GM12878 (cell line): ENCODE measurements at regions not wholly inside any gene's neighbourhood (a gene's known extent, or its start where the extent isn't known, plus 50 kb on each side); places are given as distances from the start of the nearest gene placed in this dataset.

Experiments used
- ATAC-seq: fragments of 200-7000 bp; cut with Tn5 transposase; 3 replicates; pipeline ENCODE4 v1.9.1; 2020; ENCODE audit warnings: mild to moderate bottlenecking, moderate library complexity
- BruUV-seq: library from RNA; stranded (reverse); fragments of 400-500 nt; replicated peaks from 2 replicates; lab custom pipeline; 2021; lab: Mats Ljungman, UMichigan
- CTCF ChIA-PET: fragments of 300-600 bp; sonication (Branson Sonifier 250); formaldehyde crosslinking; extraction: SDS; loops from one replicate; lab custom pipeline; 2021; ENCODE audit warnings: inconsistent platforms; lab: Yijun Ruan, JAX
- POLR2A ChIA-PET: fragments of 350-600 bp; formaldehyde crosslinking; extraction: SDS; loops from one replicate; lab custom pipeline; 2021; ENCODE audit warnings: inconsistent platforms; lab: Charles Lee
- RAD21 ChIA-PET: fragments of 300-600 bp; sonication (Branson Sonifier 250); formaldehyde crosslinking; loops from one replicate; lab custom pipeline; 2023; ENCODE audit warnings: antibody characterized with exemption; ENCODE audit not compliant: unreplicated experiment; lab: Charles Lee
- SMC1A ChIA-PET: fragments of 300-600 bp; sonication (Branson Sonifier 250); formaldehyde crosslinking; loops from one replicate; lab custom pipeline; 2023; ENCODE audit not compliant: unreplicated experiment, uncharacterized antibody; lab: Charles Lee
- DNase-seq: peaks from one replicate; pipeline ENCODE4 v3.0.0-alpha.2; 2011; ENCODE audit warnings: low read depth, low spot score
- FAIRE-seq: peaks from 3 replicates; lab custom pipeline; 2011; peaks lifted over from hg19 to GRCh38; lab: Jason Lieb, UNC
- H2AFZ ChIP-seq: 2 replicates; pipeline ENCODE4 v1.6.0; 2011; ENCODE audit warnings: low read depth, low read length, control low read depth; ENCODE audit not compliant: control insufficient read depth
- H3K27ac ChIP-seq: 2 replicates; pipeline ENCODE4 v1.5.1; 2011; ENCODE audit warnings: control low read depth; ENCODE audit not compliant: control insufficient read depth, insufficient read depth
- H3K27me3 ChIP-seq, 2 experiments: replicated peaks in 1 of 2; 2 replicates each; pipeline versions ENCODE4 v1.6.0 to v1.6.1; 2011; ENCODE audit warnings: low read length in 1 of 2; ENCODE audit not compliant: control insufficient read depth in 2 of 2, insufficient read depth in 2 of 2
- H3K36me3 ChIP-seq, 2 experiments: 2 replicates each; pipeline ENCODE4 v1.5.1; 2011; ENCODE audit warnings: low read length in 1 of 2; ENCODE audit not compliant: control insufficient read depth in 2 of 2, insufficient read depth in 2 of 2
- H3K4me1 ChIP-seq: 2 replicates; pipeline ENCODE4 v1.6.1; 2011; ENCODE audit warnings: mild to moderate bottlenecking, low read length, moderate library complexity, mixed read lengths; ENCODE audit not compliant: control insufficient read depth, insufficient read depth
- H3K4me2 ChIP-seq: 2 replicates; pipeline ENCODE4 v1.6.0; 2011; ENCODE audit warnings: control low read depth; ENCODE audit not compliant: control insufficient read depth, insufficient read depth
- H3K4me3 ChIP-seq: fragments of 200-600 bp; sonication (generic); 2 replicates; pipeline ENCODE4 v1.5.1; 2016
- H3K79me2 ChIP-seq: 2 replicates; pipeline ENCODE4 v1.6.0; 2011; ENCODE audit warnings: low read length; ENCODE audit not compliant: control insufficient read depth, insufficient read depth
- H3K9ac ChIP-seq: 2 replicates; pipeline ENCODE4 v1.8.0; 2011; ENCODE audit warnings: low read length, control low read depth, mixed read lengths; ENCODE audit not compliant: control insufficient read depth, insufficient read depth
- H3K9me3 ChIP-seq: replicated peaks from 3 replicates; pipeline ENCODE4 v1.5.1; 2011; ENCODE audit warnings: mild to moderate bottlenecking, low read length; ENCODE audit not compliant: control insufficient read depth, insufficient read depth
- H4K20me1 ChIP-seq: 2 replicates; pipeline ENCODE4 v1.6.0; 2011; ENCODE audit not compliant: control insufficient read depth, insufficient read depth
- ATF7 ChIP-seq: fragments of 450-650 bp; IDR thresholded peaks from 2 replicates; pipeline ENCODE4 v1.6.1; 2016; ENCODE audit warnings: low read depth, mild to moderate bottlenecking
- BHLHE40 ChIP-seq, 2 experiments: fragments of 450-650 bp in 1 of 2; IDR thresholded peaks; 2 replicates each; pipeline ENCODE4 v1.6.1; 2011 to 2017; ENCODE audit warnings: low read depth in 2 of 2, borderline replicate concordance in 1 of 2, improper control_type of control experiment in 1 of 2, low read length in 1 of 2, mild to moderate bottlenecking in 1 of 2
- CEBPB ChIP-seq, 2 experiments: fragments of 150-350 bp in 1 of 2; IDR thresholded peaks; 2 replicates each; pipeline ENCODE4 v1.6.1; 2012 to 2014; ENCODE audit warnings: low read depth in 2 of 2, low read length in 2 of 2, borderline replicate concordance in 1 of 2, inconsistent platforms in 1 of 2
- CHD1 ChIP-seq: IDR thresholded peaks from 2 replicates; pipeline ENCODE4 v1.6.1; 2012; ENCODE audit warnings: low read depth, low read length, improper control_type of control experiment
- EP300 ChIP-seq, 2 experiments: fragments of 150-350 bp in 1 of 2; IDR thresholded peaks; 2 replicates each; pipeline ENCODE4 v1.6.1; 2011 to 2012; ENCODE audit warnings: low read depth in 2 of 2, low read length in 2 of 2, borderline replicate concordance in 1 of 2, improper control_type of control experiment in 1 of 2, inconsistent platforms in 1 of 2; ENCODE audit not compliant: control insufficient read depth in 1 of 2
- HDAC6 ChIP-seq: fragments of 200-600 bp; sonication (generic); IDR thresholded peaks from one replicate; pipeline ENCODE4 v1.8.0; 2017; ENCODE audit warnings: antibody characterized with exemption; ENCODE audit not compliant: unreplicated experiment
- JUND ChIP-seq: IDR thresholded peaks from 2 replicates; pipeline ENCODE4 v1.6.1; 2012; ENCODE audit warnings: low read depth, mild to moderate bottlenecking, low read length, improper control_type of control experiment, moderate library complexity
- NBN ChIP-seq: fragments of 450-650 bp; IDR thresholded peaks from 2 replicates; pipeline ENCODE4 v1.6.1; 2016
- NFYB ChIP-seq: IDR thresholded peaks from 2 replicates; pipeline ENCODE4 v1.6.1; 2011; ENCODE audit warnings: low read depth, mild to moderate bottlenecking, low read length, improper control_type of control experiment, moderate library complexity; ENCODE audit not compliant: insufficient read depth
- RBBP5 ChIP-seq: fragments of 200-600 bp; sonication (generic); conservative IDR thresholded peaks from 2 replicates; pipeline ENCODE4 v1.6.1; 2016
- SREBF1 ChIP-seq: IDR thresholded peaks from 2 replicates; pipeline ENCODE4 v1.6.1; 2012; ENCODE audit warnings: mild to moderate bottlenecking, low read length
- YBX1 ChIP-seq: fragments of 450-650 bp; IDR thresholded peaks from 2 replicates; pipeline ENCODE4 v1.6.1; 2016; ENCODE audit warnings: antibody characterized with exemption
- WGBS: methylation state at CpG from one replicate; pipeline ENCODE4 v1.1.6; 2016; ENCODE audit warnings: low lambda C conversion rate; ENCODE audit not compliant: insufficient replicate concordance, insufficient coverage; ENCODE audit errors: missing lambda C conversion rate; 5-methylcytosine and 5-hydroxymethylcytosine counted together
- in situ Hi-C: fragments of 300-500 bp; cut with MboI; formaldehyde crosslinking; loops from 9 replicates; pipeline ENCODE4 v1.14.3; 2018; ENCODE audit warnings: mixed read lengths
- intact Hi-C: fragments of 100-400 bp; cut with micrococcal nuclease; formaldehyde crosslinking; loops from one replicate; pipeline ENCODE4 v1.14.2; 2022; ENCODE audit not compliant: unreplicated experiment
- TF ChIP-seq, protein P1 (sequence below): fragments of 450-650 bp; IDR thresholded peaks from 2 replicates; pipeline ENCODE4 v1.6.1; 2016; ENCODE audit warnings: mild to moderate bottlenecking
- TF ChIP-seq, protein P2 (sequence below), 3 experiments: IDR thresholded peaks in 2 of 3; conservative IDR thresholded peaks in 1 of 3; 2 replicates each; pipeline ENCODE4 v1.5.1; 2011; ENCODE audit warnings: low read depth in 3 of 3, low read length in 3 of 3, mild to moderate bottlenecking in 3 of 3, control low read depth in 2 of 3, moderate library complexity in 2 of 3, inconsistent platforms in 1 of 3, mixed read lengths in 1 of 3; ENCODE audit not compliant: control insufficient read depth in 2 of 3, insufficient read depth in 1 of 3; ENCODE audit errors: extremely low read depth in 1 of 3
- TF ChIP-seq, protein P3 (sequence below): fragments of 450-650 bp; formaldehyde crosslinking; IDR thresholded peaks from 2 replicates; pipeline ENCODE4 v1.4.0; 2020; ENCODE audit warnings: mild to moderate bottlenecking, moderate library complexity

DNA sequence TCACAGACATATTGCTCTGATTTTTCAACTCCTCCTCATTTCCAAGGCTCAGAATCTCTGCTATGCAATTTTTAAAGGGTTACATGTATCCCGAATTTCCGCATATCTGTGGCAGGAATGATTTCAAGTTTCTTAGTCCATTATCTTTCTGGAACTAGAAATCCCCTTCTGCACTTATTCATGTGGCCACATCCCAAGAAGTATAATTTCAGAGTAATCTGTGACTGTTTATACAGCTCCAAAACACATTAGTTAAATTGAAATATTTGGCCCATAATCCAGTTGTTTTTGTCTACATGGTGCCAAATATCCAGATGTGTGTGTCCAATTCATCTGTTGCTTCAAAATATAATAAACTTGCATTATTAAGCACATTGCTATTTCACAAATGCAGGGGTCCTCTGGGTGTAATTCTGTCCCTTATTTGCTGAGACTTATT, 271.2 kb downstream of the ARHGAP12 start:
- BruUV-seq: no TSS peak
- CTCF ChIA-PET: no interaction called here
- Histone ChIP-seq H3K4me3 (no peak overlapping the region), H2AFZ (no peak overlapping the region), H3K9ac (no peak overlapping the region), H3K4me2 (no peak overlapping the region), H3K79me2 (no peaks in the 10 kb centered on the region), H3K36me3 (no peaks in the 10 kb centered on the region), H3K9me3 (no peaks in the 10 kb centered on the region), H3K4me1 (no peaks in the 10 kb centered on the region), H3K27me3 (no peaks in the 10 kb centered on the region), H4K20me1 (no peaks in the 10 kb centered on the region), H3K27ac (no peak overlapping the region)
- no peak for ATAC-seq
- FAIRE-seq: no peak
- SMC1A ChIA-PET: no interaction called here
- TF ChIP-seq SREBF1 (no peak), RBBP5 (no peak), JUND (no peak), ATF7 (no peak), YBX1 (no peak), BHLHE40 (IDR thresholded peaks at IDR 0.05; ENCODE audit: borderline replicate concordance in 1 of 2, low read depth in 2 of 2, low read length in 1 of 2) (no peak), NBN (no peak), EP300 (IDR thresholded peaks at IDR 0.05; ENCODE audit: borderline replicate concordance in 1 of 2, control insufficient read depth in 1 of 2, low read depth in 2 of 2, low read length in 2 of 2) (no peak), HDAC6 (no peak), CEBPB (IDR thresholded peaks at IDR 0.05; ENCODE audit: borderline replicate concordance in 1 of 2, low read depth in 2 of 2, low read length in 2 of 2) (no peak), CHD1 (no peak), NFYB (no peak)
- TF ChIP-seq, protein P1, sequence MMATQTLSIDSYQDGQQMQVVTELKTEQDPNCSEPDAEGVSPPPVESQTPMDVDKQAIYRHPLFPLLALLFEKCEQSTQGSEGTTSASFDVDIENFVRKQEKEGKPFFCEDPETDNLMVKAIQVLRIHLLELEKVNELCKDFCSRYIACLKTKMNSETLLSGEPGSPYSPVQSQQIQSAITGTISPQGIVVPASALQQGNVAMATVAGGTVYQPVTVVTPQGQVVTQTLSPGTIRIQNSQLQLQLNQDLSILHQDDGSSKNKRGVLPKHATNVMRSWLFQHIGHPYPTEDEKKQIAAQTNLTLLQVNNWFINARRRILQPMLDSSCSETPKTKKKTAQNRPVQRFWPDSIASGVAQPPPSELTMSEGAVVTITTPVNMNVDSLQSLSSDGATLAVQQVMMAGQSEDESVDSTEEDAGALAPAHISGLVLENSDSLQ: no peak
- TF ChIP-seq, protein P2, sequence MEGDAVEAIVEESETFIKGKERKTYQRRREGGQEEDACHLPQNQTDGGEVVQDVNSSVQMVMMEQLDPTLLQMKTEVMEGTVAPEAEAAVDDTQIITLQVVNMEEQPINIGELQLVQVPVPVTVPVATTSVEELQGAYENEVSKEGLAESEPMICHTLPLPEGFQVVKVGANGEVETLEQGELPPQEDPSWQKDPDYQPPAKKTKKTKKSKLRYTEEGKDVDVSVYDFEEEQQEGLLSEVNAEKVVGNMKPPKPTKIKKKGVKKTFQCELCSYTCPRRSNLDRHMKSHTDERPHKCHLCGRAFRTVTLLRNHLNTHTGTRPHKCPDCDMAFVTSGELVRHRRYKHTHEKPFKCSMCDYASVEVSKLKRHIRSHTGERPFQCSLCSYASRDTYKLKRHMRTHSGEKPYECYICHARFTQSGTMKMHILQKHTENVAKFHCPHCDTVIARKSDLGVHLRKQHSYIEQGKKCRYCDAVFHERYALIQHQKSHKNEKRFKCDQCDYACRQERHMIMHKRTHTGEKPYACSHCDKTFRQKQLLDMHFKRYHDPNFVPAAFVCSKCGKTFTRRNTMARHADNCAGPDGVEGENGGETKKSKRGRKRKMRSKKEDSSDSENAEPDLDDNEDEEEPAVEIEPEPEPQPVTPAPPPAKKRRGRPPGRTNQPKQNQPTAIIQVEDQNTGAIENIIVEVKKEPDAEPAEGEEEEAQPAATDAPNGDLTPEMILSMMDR (IDR thresholded peaks at IDR 0.05 in 2 of 3, conservative IDR thresholded peaks at IDR 0.05 in 1 of 3; ENCODE audit: control insufficient read depth in 2 of 3, extremely low read depth in 1 of 3, insufficient read depth in 1 of 3, low read depth in 3 of 3, low read length in 3 of 3): no peak
- TF ChIP-seq, protein P3, sequence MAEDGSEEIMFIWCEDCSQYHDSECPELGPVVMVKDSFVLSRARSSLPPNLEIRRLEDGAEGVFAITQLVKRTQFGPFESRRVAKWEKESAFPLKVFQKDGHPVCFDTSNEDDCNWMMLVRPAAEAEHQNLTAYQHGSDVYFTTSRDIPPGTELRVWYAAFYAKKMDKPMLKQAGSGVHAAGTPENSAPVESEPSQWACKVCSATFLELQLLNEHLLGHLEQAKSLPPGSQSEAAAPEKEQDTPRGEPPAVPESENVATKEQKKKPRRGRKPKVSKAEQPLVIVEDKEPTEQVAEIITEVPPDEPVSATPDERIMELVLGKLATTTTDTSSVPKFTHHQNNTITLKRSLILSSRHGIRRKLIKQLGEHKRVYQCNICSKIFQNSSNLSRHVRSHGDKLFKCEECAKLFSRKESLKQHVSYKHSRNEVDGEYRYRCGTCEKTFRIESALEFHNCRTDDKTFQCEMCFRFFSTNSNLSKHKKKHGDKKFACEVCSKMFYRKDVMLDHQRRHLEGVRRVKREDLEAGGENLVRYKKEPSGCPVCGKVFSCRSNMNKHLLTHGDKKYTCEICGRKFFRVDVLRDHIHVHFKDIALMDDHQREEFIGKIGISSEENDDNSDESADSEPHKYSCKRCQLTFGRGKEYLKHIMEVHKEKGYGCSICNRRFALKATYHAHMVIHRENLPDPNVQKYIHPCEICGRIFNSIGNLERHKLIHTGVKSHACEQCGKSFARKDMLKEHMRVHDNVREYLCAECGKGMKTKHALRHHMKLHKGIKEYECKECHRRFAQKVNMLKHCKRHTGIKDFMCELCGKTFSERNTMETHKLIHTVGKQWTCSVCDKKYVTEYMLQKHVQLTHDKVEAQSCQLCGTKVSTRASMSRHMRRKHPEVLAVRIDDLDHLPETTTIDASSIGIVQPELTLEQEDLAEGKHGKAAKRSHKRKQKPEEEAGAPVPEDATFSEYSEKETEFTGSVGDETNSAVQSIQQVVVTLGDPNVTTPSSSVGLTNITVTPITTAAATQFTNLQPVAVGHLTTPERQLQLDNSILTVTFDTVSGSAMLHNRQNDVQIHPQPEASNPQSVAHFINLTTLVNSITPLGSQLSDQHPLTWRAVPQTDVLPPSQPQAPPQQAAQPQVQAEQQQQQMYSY (CRISPR knock-in tag): no peak
- POLR2A ChIA-PET: no interaction called here
- RAD21 ChIA-PET: no interaction called here
- WGBS: 45% methylated on average over 2 of the region's 2 CpGs
- in situ Hi-C loops (no loop called here), intact Hi-C loops (no loop called here)
- no peak for DNase-seq
